IgD-negative memory B cell (primary cell): ENCODE measurements at regions not wholly inside any gene's neighbourhood (a gene's known extent, or its start where the extent isn't known, plus 50 kb on each side); places are given as distances from the start of the nearest gene placed in this dataset.

Experiments used
- H3K27ac Mint-ChIP-seq, 3 donors: one replicate each; pipeline ENCODE4 v1.8.0; 2020 to 2022; ENCODE audit warnings: mild to moderate bottlenecking in 3 of 3, mixed read lengths in 3 of 3, moderate library complexity in 1 of 3
- H3K27me3 Mint-ChIP-seq: one replicate; pipeline ENCODE4 v1.8.0; 2021; ENCODE audit warnings: mixed read lengths
- H3K36me3 Mint-ChIP-seq: one replicate; pipeline ENCODE4 v1.8.0; 2020; ENCODE audit warnings: mild to moderate bottlenecking, mixed read lengths
- H3K4me1 Mint-ChIP-seq, 3 donors: one replicate each; pipeline ENCODE4 v1.8.0; 2020 to 2022; ENCODE audit warnings: mixed read lengths in 3 of 3, mild to moderate bottlenecking in 1 of 3
- H3K4me3 Mint-ChIP-seq, 4 donors: one replicate each; pipeline ENCODE4 v1.8.0; 2020 to 2022; ENCODE audit warnings: mild to moderate bottlenecking in 4 of 4, mixed read lengths in 4 of 4, moderate library complexity in 3 of 4
- H3K9me3 Mint-ChIP-seq, 3 donors: one replicate each; pipeline ENCODE4 v1.8.0; 2020 to 2021; ENCODE audit warnings: mixed read lengths in 3 of 3, mild to moderate bottlenecking in 1 of 3

- Mint-ChIP-seq H3K27ac (no peak overlapping the region), H3K36me3 (no peaks in the 10 kb centered on the region), H3K4me1 (no peaks in the 10 kb centered on the region), H3K27me3 (peaks cover 1% of the 10 kb centered on the region), H3K9me3 (peaks cover 0 to 3% (median 3%) of the 10 kb centered on the region in 3 donors), H3K4me3 (no peak overlapping the region)
Observed at GRCh38 chr5:125180231-125180829, 433.9 kb upstream of the ZNF608 start.

GRCh38 chr5:125181159-125181558 is 434.7 kb upstream of the ZNF608 start:
- H3K4me1 Mint-ChIP-seq: no peaks in the 10 kb centered on the region
- H3K27ac Mint-ChIP-seq: no peak overlapping the region
- no peak overlapping the region for H3K4me3 Mint-ChIP-seq
- peaks cover 1% of the 10 kb centered on the region for H3K36me3 Mint-ChIP-seq
- H3K9me3 Mint-ChIP-seq: peaks cover 0 to 3% (median 3%) of the 10 kb centered on the region in 3 donors
- peaks cover 1% of the 10 kb centered on the region for H3K27me3 Mint-ChIP-seq

- Mint-ChIP-seq H3K27ac (no peak overlapping the region), H3K36me3 (peaks cover 1% of the 10 kb centered on the region), H3K9me3 (peaks cover 0 to 3% (median 3%) of the 10 kb centered on the region in 3 donors), H3K4me3 (no peak overlapping the region), H3K4me1 (no peaks in the 10 kb centered on the region), H3K27me3 (peaks cover 1% of the 10 kb centered on the region)
Observed at GRCh38 chr5:125181955-125182354, 435.5 kb upstream of the ZNF608 start.

- H3K27me3 Mint-ChIP-seq: peaks cover 1% of the 10 kb centered on the region
- peaks cover 1% of the 10 kb centered on the region for H3K36me3 Mint-ChIP-seq
- H3K9me3 Mint-ChIP-seq: no peaks in the 10 kb centered on the region
- no peak overlapping the region for H3K27ac Mint-ChIP-seq
- H3K4me1 Mint-ChIP-seq: peaks cover 0 to 5% (median 0%) of the 10 kb centered on the region in 3 donors
- H3K4me3 Mint-ChIP-seq: no peak overlapping the region
Observed at GRCh38 chr5:125185740-125186139, 439.3 kb upstream of the ZNF608 start.

- Mint-ChIP-seq H3K36me3 (peaks cover 1% of the 10 kb centered on the region), H3K27ac (no peak overlapping the region), H3K27me3 (no peaks in the 10 kb centered on the region), H3K4me3 (no peak overlapping the region), H3K4me1 (peaks cover 2 to 10% (median 5%) of the 10 kb centered on the region in 3 donors), H3K9me3 (no peaks in the 10 kb centered on the region)
Observed at GRCh38 chr5:125186911-125187375, 440.5 kb upstream of the ZNF608 start.

GRCh38 chr5:125189531-125189941 is 443.1 kb upstream of the ZNF608 start:
- H3K27me3 Mint-ChIP-seq: no peaks in the 10 kb centered on the region
- H3K9me3 Mint-ChIP-seq: no peaks in the 10 kb centered on the region
- H3K36me3 Mint-ChIP-seq: peaks cover 1% of the 10 kb centered on the region
- no peak overlapping the region for H3K27ac Mint-ChIP-seq
- H3K4me1 Mint-ChIP-seq: peaks cover 2 to 10% (median 5%) of the 10 kb centered on the region in 3 donors
- no peak overlapping the region for H3K4me3 Mint-ChIP-seq

- Mint-ChIP-seq H3K9me3 (no peaks in the 10 kb centered on the region), H3K4me1 (peaks cover 2 to 10% (median 5%) of the 10 kb centered on the region in 3 donors), H3K27ac (no peak overlapping the region), H3K36me3 (peaks cover 1% of the 10 kb centered on the region), H3K4me3 (no peak overlapping the region), H3K27me3 (no peaks in the 10 kb centered on the region)
Observed at GRCh38 chr5:125190232-125191087, 444.0 kb upstream of the ZNF608 start.

GRCh38 chr5:125194883-125195282 is 448.4 kb upstream of the ZNF608 start:
- peaks cover 2 to 5% (median 4%) of the 10 kb centered on the region in 3 donors for H3K4me1 Mint-ChIP-seq
- no peaks in the 10 kb centered on the region for H3K27me3 Mint-ChIP-seq
- no peaks in the 10 kb centered on the region for H3K9me3 Mint-ChIP-seq
- H3K4me3 Mint-ChIP-seq: no peak overlapping the region
- H3K36me3 Mint-ChIP-seq: no peaks in the 10 kb centered on the region
- H3K27ac Mint-ChIP-seq: no peak overlapping the region

GRCh38 chr5:125196481-125197111 is 450.2 kb upstream of the ZNF608 start:
- H3K4me1 Mint-ChIP-seq: peaks cover 0 to 10% (median 1%) of the 10 kb centered on the region in 3 donors
- H3K9me3 Mint-ChIP-seq: no peaks in the 10 kb centered on the region
- no peaks in the 10 kb centered on the region for H3K27me3 Mint-ChIP-seq
- no peaks in the 10 kb centered on the region for H3K36me3 Mint-ChIP-seq
- no peak overlapping the region for H3K27ac Mint-ChIP-seq
- no peak overlapping the region for H3K4me3 Mint-ChIP-seq

- Mint-ChIP-seq H3K4me3 (no peak overlapping the region), H3K9me3 (no peaks in the 10 kb centered on the region), H3K36me3 (no peaks in the 10 kb centered on the region), H3K4me1 (peaks cover 0 to 7% (median 0%) of the 10 kb centered on the region in 3 donors), H3K27me3 (no peaks in the 10 kb centered on the region), H3K27ac (no peak overlapping the region)
Observed at GRCh38 chr5:125197321-125197720, 450.9 kb upstream of the ZNF608 start.

GRCh38 chr5:125198270-125198974 is 452.0 kb upstream of the ZNF608 start:
- Mint-ChIP-seq H3K36me3 (no peaks in the 10 kb centered on the region), H3K4me1 (peaks cover 0 to 7% (median 0%) of the 10 kb centered on the region in 3 donors), H3K27ac (no peak overlapping the region), H3K9me3 (no peaks in the 10 kb centered on the region), H3K27me3 (no peaks in the 10 kb centered on the region), H3K4me3 (no peak overlapping the region)

GRCh38 chr5:125199373-125199772 is 452.9 kb upstream of the ZNF608 start:
- Mint-ChIP-seq H3K9me3 (no peaks in the 10 kb centered on the region), H3K4me3 (no peak overlapping the region), H3K4me1 (peaks cover 0 to 7% (median 3%) of the 10 kb centered on the region in 3 donors), H3K27ac (no peak overlapping the region), H3K36me3 (no peaks in the 10 kb centered on the region), H3K27me3 (no peaks in the 10 kb centered on the region)

- no peaks in the 10 kb centered on the region for H3K36me3 Mint-ChIP-seq
- H3K27ac Mint-ChIP-seq: no peak overlapping the region
- peaks cover 0 to 7% (median 3%) of the 10 kb centered on the region in 3 donors for H3K4me1 Mint-ChIP-seq
- peak overlapping the region in 3 of 4 donors; percentile 58 to 83 (median 59) for H3K4me3 Mint-ChIP-seq
- H3K27me3 Mint-ChIP-seq: no peaks in the 10 kb centered on the region
- H3K9me3 Mint-ChIP-seq: no peaks in the 10 kb centered on the region
Observed at GRCh38 chr5:125199968-125200865, 453.8 kb upstream of the ZNF608 start.

- peak overlapping the region in 3 of 4 donors; percentile 58 to 83 (median 59) for H3K4me3 Mint-ChIP-seq
- peaks cover 0 to 9% (median 3%) of the 10 kb centered on the region in 3 donors for H3K4me1 Mint-ChIP-seq
- H3K27ac Mint-ChIP-seq: no peak overlapping the region
- no peaks in the 10 kb centered on the region for H3K36me3 Mint-ChIP-seq
- no peaks in the 10 kb centered on the region for H3K9me3 Mint-ChIP-seq
- H3K27me3 Mint-ChIP-seq: no peaks in the 10 kb centered on the region
Observed at GRCh38 chr5:125200866-125201373, 454.5 kb upstream of the ZNF608 start.
